SK-N-SH (cell line): ENCODE measurements at regions not wholly inside any gene's neighbourhood (a gene's known extent, or its start where the extent isn't known, plus 50 kb on each side); places are given as distances from the start of the nearest gene placed in this dataset.

Experiments used
- CTCF ChIA-PET: fragments of 300-600, 350-600 bp; formaldehyde crosslinking; extraction: SDS; loops from one replicate; lab custom pipeline; 2021; lab: Yijun Ruan, JAX
- POLR2A ChIA-PET: fragments of 350-600 bp; sonication (Branson Sonifier 250); formaldehyde crosslinking; extraction: SDS; loops from one replicate; lab custom pipeline; 2020; ENCODE audit warnings: antibody characterized with exemption, inconsistent platforms; lab: Yijun Ruan, JAX
- DNase-seq: peaks from one replicate; pipeline ENCODE4 v3.0.0; 2012
- H2AFZ ChIP-seq: fragments of 200-600 bp; sonication (generic); 2 replicates; pipeline ENCODE4 v1.8.1; 2016; ENCODE audit warnings: antibody characterized with exemption, mild to moderate bottlenecking, low read depth
- H3F3A ChIP-seq: fragments of 200-600 bp; sonication (generic); replicated peaks from 2 replicates; pipeline ENCODE3; 2016; ENCODE audit warnings: antibody characterized with exemption, mild to moderate bottlenecking; ENCODE audit not compliant: insufficient read depth
- H3K27ac ChIP-seq, 2 experiments: fragments of 200-500 bp in 1 of 2; fragments of 200-600 bp in 1 of 2; sonication (Bioruptor generic) in 1 of 2; sonication (generic), shearing (Covaris generic) in 1 of 2; 2 replicates each; pipeline versions ENCODE4 v1.5.1 to v1.6.1; 2014 to 2016; ENCODE audit warnings: low read depth in 2 of 2, inconsistent platforms in 1 of 2, low read length in 1 of 2, mild to moderate bottlenecking in 1 of 2, mixed read lengths in 1 of 2
- H3K27me3 ChIP-seq: fragments of 200-600 bp; sonication (generic), shearing (Covaris generic); 2 replicates; pipeline ENCODE4 v1.6.1; 2016; ENCODE audit warnings: mixed run types; ENCODE audit not compliant: insufficient read depth
- H3K36me3 ChIP-seq, 2 experiments: fragments of 200-500 bp in 1 of 2; fragments of 200-600 bp in 1 of 2; sonication (Bioruptor generic) in 1 of 2; sonication (generic) in 1 of 2; replicated peaks in 1 of 2; 2 replicates each; pipeline versions ENCODE3 to v1.5.1; 2014 to 2016; ENCODE audit warnings: low read length in 1 of 2, mild to moderate bottlenecking in 1 of 2; ENCODE audit not compliant: insufficient read depth in 2 of 2, control insufficient read depth in 1 of 2
- H3K4me1 ChIP-seq, 2 experiments: fragments of 200-500 bp in 1 of 2; fragments of 200-600 bp in 1 of 2; sonication (Bioruptor generic) in 1 of 2; sonication (generic), shearing (Covaris generic) in 1 of 2; 2 replicates each; pipeline versions ENCODE4 v1.5.1 to v1.6.1; 2014 to 2016; ENCODE audit warnings: low read depth in 1 of 2, low read length in 1 of 2, mixed run types in 1 of 2; ENCODE audit not compliant: insufficient read depth in 2 of 2, control insufficient read depth in 1 of 2
- H3K4me2 ChIP-seq: fragments of 200-600 bp; sonication (generic), shearing (Covaris generic); 2 replicates; pipeline ENCODE4 v1.6.1; 2017; ENCODE audit warnings: mixed run types
- H3K4me3 ChIP-seq, 2 experiments: fragments of 200-500 bp in 1 of 2; fragments of 200-600 bp in 1 of 2; sonication (Bioruptor generic) in 1 of 2; sonication (generic), shearing (Covaris generic) in 1 of 2; 2 replicates each; pipeline versions ENCODE4 v1.5.1 to v1.8.1; 2014 to 2016; ENCODE audit warnings: low read depth in 2 of 2, inconsistent platforms in 1 of 2, low read length in 1 of 2, mild to moderate bottlenecking in 1 of 2, mixed read lengths in 1 of 2, moderate library complexity in 1 of 2
- H3K79me2 ChIP-seq: fragments of 200-600 bp; sonication (generic); 2 replicates; pipeline ENCODE4 v1.8.1; 2017; ENCODE audit warnings: mild to moderate bottlenecking; ENCODE audit not compliant: insufficient read depth
- H3K9ac ChIP-seq: fragments of 200-600 bp; sonication (generic); 2 replicates; pipeline ENCODE4 v1.6.1; 2017; ENCODE audit warnings: mixed run types
- H3K9me2 ChIP-seq: fragments of 200-600 bp; sonication (generic); 2 replicates; pipeline ENCODE4 v1.6.1; 2017; ENCODE audit warnings: mixed run types
- H3K9me3 ChIP-seq: fragments of 200-600 bp; sonication (generic); 2 replicates; pipeline ENCODE4 v1.6.1; 2017; ENCODE audit warnings: mixed run types, mild to moderate bottlenecking, moderate library complexity
- H4K20me1 ChIP-seq: fragments of 200-600 bp; sonication (generic); 2 replicates; pipeline ENCODE4 v1.6.1; 2017; ENCODE audit warnings: mild to moderate bottlenecking, mixed run types; ENCODE audit not compliant: insufficient read depth
- CHD2 ChIP-seq: fragments of 150-350 bp; IDR thresholded peaks from 2 replicates; pipeline ENCODE4 v1.6.1; 2018; ENCODE audit warnings: low read length; ENCODE audit not compliant: partially characterized antibody
- ELF1 ChIP-seq: IDR thresholded peaks from 2 replicates; pipeline ENCODE4 v1.4.0; 2012
- EP300 ChIP-seq, 2 experiments: IDR thresholded peaks; 2 replicates each; pipeline versions ENCODE4 v1.4.0 to v1.6.1; 2012; ENCODE audit warnings: borderline replicate concordance in 1 of 2, low read depth in 1 of 2, low read length in 1 of 2
- EZH2phosphoT487 ChIP-seq: fragments of 200-600 bp; sonication (generic); IDR thresholded peaks from 2 replicates; pipeline ENCODE4 v1.6.1; 2017; ENCODE audit warnings: low read depth, mixed run types, mild to moderate bottlenecking, antibody characterized with exemption, moderate library complexity, borderline replicate concordance
- GABPA ChIP-seq: IDR thresholded peaks from 2 replicates; pipeline ENCODE4 v1.4.0; 2012; ENCODE audit warnings: low read depth, mild to moderate bottlenecking
- GATA2 ChIP-seq: sonication (generic); formaldehyde crosslinking; IDR thresholded peaks from 2 replicates; pipeline ENCODE4 v1.5.0; 2020; ENCODE audit warnings: mild to moderate bottlenecking, missing genetic modification reagents
- MAX ChIP-seq: IDR thresholded peaks from 2 replicates; pipeline ENCODE4 v1.4.0; 2012; ENCODE audit warnings: low read depth
- MEF2A ChIP-seq: IDR thresholded peaks from 2 replicates; pipeline ENCODE4 v1.4.0; 2012; ENCODE audit warnings: low read depth, borderline replicate concordance
- MXI1 ChIP-seq: IDR thresholded peaks from 2 replicates; pipeline ENCODE4 v1.6.1; 2012; ENCODE audit warnings: mild to moderate bottlenecking, low read depth, low read length, improper control_type of control experiment
- NFIC ChIP-seq: IDR thresholded peaks from 2 replicates; pipeline ENCODE4 v1.4.0; 2012; ENCODE audit warnings: borderline replicate concordance
- NRF1 ChIP-seq: IDR thresholded peaks from 2 replicates; pipeline ENCODE4 v1.6.1; 2012; ENCODE audit warnings: low read depth, mild to moderate bottlenecking, low read length
- RAD21 ChIP-seq: IDR thresholded peaks from 2 replicates; pipeline ENCODE4 v1.6.1; 2012; ENCODE audit warnings: mild to moderate bottlenecking, low read length
- RCOR1 ChIP-seq: fragments of 150-350 bp; IDR thresholded peaks from 2 replicates; pipeline ENCODE4 v1.6.1; 2017; ENCODE audit warnings: antibody characterized with exemption, low read length
- REST ChIP-seq: IDR thresholded peaks from 2 replicates; pipeline ENCODE4 v1.6.1; 2012; ENCODE audit warnings: mild to moderate bottlenecking, low read depth, low read length, moderate library complexity
- RFX5 ChIP-seq: IDR thresholded peaks from 2 replicates; pipeline ENCODE4 v1.6.1; 2012; ENCODE audit warnings: mild to moderate bottlenecking, improper control_type of control experiment, low read length
- RXRA ChIP-seq: IDR thresholded peaks from 2 replicates; pipeline ENCODE4 v1.4.0; 2012; ENCODE audit warnings: low read depth, mild to moderate bottlenecking, borderline replicate concordance
- SMC3 ChIP-seq: IDR thresholded peaks from 2 replicates; pipeline ENCODE4 v1.6.1; 2012; ENCODE audit warnings: low read depth, low read length, improper control_type of control experiment
- TAF1 ChIP-seq: IDR thresholded peaks from 2 replicates; pipeline ENCODE4 v1.6.1; 2012; ENCODE audit warnings: low read depth, mild to moderate bottlenecking, low read length, moderate library complexity, borderline replicate concordance
- TCF12 ChIP-seq: IDR thresholded peaks from 2 replicates; pipeline ENCODE4 v1.4.0; 2012
- USF2 ChIP-seq: fragments of 150-350 bp; IDR thresholded peaks from 2 replicates; pipeline ENCODE4 v1.6.1; 2017; ENCODE audit warnings: antibody characterized with exemption, low read length, low read depth, borderline replicate concordance
- YY1 ChIP-seq: IDR thresholded peaks from 2 replicates; pipeline ENCODE4 v1.4.0; 2012; ENCODE audit warnings: low read depth, mild to moderate bottlenecking
- WGBS: methylation state at CpG from one replicate; pipeline ENCODE4 v1.1.6; 2017; ENCODE audit warnings: low lambda C conversion rate; 5-methylcytosine and 5-hydroxymethylcytosine counted together

DNA sequence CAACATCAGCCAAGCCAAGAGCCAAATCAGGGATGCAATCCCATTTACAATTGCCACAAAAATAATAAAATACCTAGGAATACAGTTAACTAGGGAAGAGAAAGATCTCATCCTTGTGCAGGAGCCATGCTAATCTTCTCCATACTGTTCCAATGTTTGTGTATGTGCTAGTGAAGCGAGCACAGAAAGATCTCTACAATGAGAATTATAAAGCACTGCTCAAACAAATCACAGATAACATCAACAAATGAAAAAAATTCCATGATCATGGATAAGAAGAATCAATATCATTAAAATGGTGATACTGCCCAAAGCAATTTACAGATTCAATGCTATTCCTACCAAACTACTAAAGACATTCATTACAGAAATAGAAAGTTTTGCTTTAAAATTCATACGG, 215.6 kb downstream of the FOXG1 start:
- no peaks in the 10 kb centered on the region for H3K36me3 ChIP-seq
- H3K4me1 ChIP-seq = no peaks in the 10 kb centered on the region
- H3K4me2 ChIP-seq = no peak overlapping the region
- TF ChIP-seq TCF12 (no peak), YY1 (no peak)
- H2AFZ ChIP-seq = no peak overlapping the region
- no peaks in the 10 kb centered on the region for H4K20me1 ChIP-seq
- no peaks in the 10 kb centered on the region for H3K9me3 ChIP-seq
- H3K27ac ChIP-seq = no peak overlapping the region
- H3K79me2 ChIP-seq = no peaks in the 10 kb centered on the region
- H3K4me3 ChIP-seq = no peak overlapping the region
- no peaks in the 10 kb centered on the region for H3F3A ChIP-seq
- no peak for DNase-seq
- ChIA-PET CTCF (no interaction called here), POLR2A (no interaction called here)
- H3K9me2 ChIP-seq = no peaks in the 10 kb centered on the region
- no peaks in the 10 kb centered on the region for H3K27me3 ChIP-seq
- WGBS = 3% methylated on average over 2 of the region's 2 CpGs
- no peak overlapping the region for H3K9ac ChIP-seq

GRCh38 chr14:28983279-28983678, 216.7 kb downstream of the FOXG1 start:
- Histone ChIP-seq H2AFZ (no peak overlapping the region), H3K9me3 (no peaks in the 10 kb centered on the region), H3K36me3 (no peaks in the 10 kb centered on the region), H4K20me1 (no peaks in the 10 kb centered on the region), H3K4me2 (no peak overlapping the region), H3K9me2 (no peaks in the 10 kb centered on the region), H3F3A (no peaks in the 10 kb centered on the region), H3K4me1 (no peaks in the 10 kb centered on the region), H3K79me2 (no peaks in the 10 kb centered on the region), H3K27me3 (no peaks in the 10 kb centered on the region), H3K9ac (no peak overlapping the region), H3K4me3 (no peak overlapping the region), H3K27ac (no peak overlapping the region)
- ChIA-PET CTCF (no interaction called here), POLR2A (no interaction called here)
- 4% methylated on average over 4 of the region's 4 CpGs for WGBS
- no peak for TF ChIP-seq CHD2
- TF ChIP-seq SMC3 = no peak
- DNase-seq = no peak

DNA sequence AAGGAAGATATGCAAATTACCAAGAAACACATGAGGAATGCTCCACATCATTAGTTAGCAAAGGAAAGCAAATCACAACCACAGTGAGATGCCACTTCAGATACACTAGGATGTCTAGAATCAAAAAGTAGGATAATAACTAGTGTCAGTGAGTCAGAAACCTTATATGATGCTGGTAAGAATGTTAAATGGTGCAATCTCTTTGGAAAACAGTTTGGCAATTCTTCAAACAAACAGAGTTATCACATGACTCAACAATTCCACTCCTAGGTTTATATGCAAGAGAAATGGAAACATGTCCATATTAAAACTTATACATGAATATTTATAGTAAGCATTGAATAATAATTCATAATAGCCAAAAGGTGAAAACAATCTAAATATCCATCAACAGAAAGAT, 220.9 kb downstream of the FOXG1 start:
- ChIA-PET POLR2A (no interaction called here), CTCF (no interaction called here)
- no peak overlapping the region for H3K4me2 ChIP-seq
- H4K20me1 ChIP-seq = no peaks in the 10 kb centered on the region
- no peaks in the 10 kb centered on the region for H3K36me3 ChIP-seq
- no peak for DNase-seq
- H3K9ac ChIP-seq = no peak overlapping the region
- no peak overlapping the region for H3K4me3 ChIP-seq
- H3K4me1 ChIP-seq = no peaks in the 10 kb centered on the region
- H3K27me3 ChIP-seq = no peaks in the 10 kb centered on the region
- no peaks in the 10 kb centered on the region for H3K79me2 ChIP-seq
- H3K27ac ChIP-seq = no peak overlapping the region
- no peaks in the 10 kb centered on the region for H3K9me3 ChIP-seq
- H3K9me2 ChIP-seq = no peaks in the 10 kb centered on the region
- H2AFZ ChIP-seq = no peak overlapping the region
- no peaks in the 10 kb centered on the region for H3F3A ChIP-seq
- TF ChIP-seq EZH2phosphoT487 (no peak), REST (no peak), RXRA (no peak), USF2 (no peak), ELF1 (no peak), GATA2 (CRISPR knock-in tag) (no peak), MXI1 (no peak), NRF1 (no peak), RCOR1 (no peak), RFX5 (no peak), GABPA (no peak), YY1 (no peak), EP300 (IDR thresholded peaks at IDR 0.05; ENCODE audit: borderline replicate concordance in 1 of 2, low read depth in 1 of 2, low read length in 1 of 2) (no peak), NFIC (no peak), MAX (no peak), RAD21 (no peak), CHD2 (no peak), MEF2A (no peak), TAF1 (no peak)
